IMR-90 (cell line): ENCODE measurements at regions not wholly inside any gene's neighbourhood (a gene's known extent, or its start where the extent isn't known, plus 50 kb on each side); places are given as distances from the start of the nearest gene placed in this dataset.

Experiments used
- ATAC-seq: fragments of 200-7000 bp; cut with Tn5 transposase; 2 replicates; pipeline ENCODE4 v1.9.1; 2020; ENCODE audit warnings: low read depth, mild to moderate bottlenecking, moderate library complexity
- BruUV-seq: library from RNA; stranded (reverse); fragments of 400-500 nt; replicated peaks from 2 replicates; lab custom pipeline; 2021; lab: Mats Ljungman, UMichigan
- CTCF ChIA-PET: fragments of 300-600 bp; formaldehyde crosslinking; extraction: SDS; loops from one replicate; lab custom pipeline; 2021; ENCODE audit warnings: antibody characterized with exemption; lab: Yijun Ruan, JAX
- POLR2A ChIA-PET: fragments of 300-600 bp; sonication (Branson Sonifier 250); formaldehyde crosslinking; loops from one replicate; lab custom pipeline; 2022; ENCODE audit warnings: antibody characterized with exemption; ENCODE audit not compliant: unreplicated experiment; lab: Charles Lee
- DNase-seq: peaks from one replicate; pipeline ENCODE4 v3.0.0; 2013
- H2AFZ ChIP-seq: replicated peaks from 2 replicates; pipeline ENCODE3; 2013; ENCODE audit warnings: low read length, mild to moderate bottlenecking; ENCODE audit not compliant: poor library complexity
- H2AK5ac ChIP-seq: 2 replicates; pipeline ENCODE4 v1.6.1; 2013; ENCODE audit warnings: low read depth, low read length, inconsistent platforms
- H2AK9ac ChIP-seq: replicated peaks from 2 replicates; pipeline ENCODE3; 2013; ENCODE audit warnings: mild to moderate bottlenecking, low read depth, low read length, moderate library complexity; ENCODE audit not compliant: poor library complexity
- H2BK120ac ChIP-seq: 2 replicates; pipeline ENCODE4 v1.6.1; 2013; ENCODE audit warnings: low read depth, low read length, inconsistent platforms
- H2BK15ac ChIP-seq: 3 replicates; pipeline ENCODE4 v1.6.1; 2013; ENCODE audit warnings: low read depth, low read length, inconsistent platforms
- H2BK20ac ChIP-seq: 2 replicates; pipeline ENCODE4 v1.6.1; 2013; ENCODE audit warnings: low read depth, mild to moderate bottlenecking, inconsistent platforms, low read length, moderate library complexity
- H2BK5ac ChIP-seq: 2 replicates; pipeline ENCODE4 v1.6.1; 2013; ENCODE audit warnings: mild to moderate bottlenecking, low read depth, low read length, inconsistent platforms; ENCODE audit not compliant: poor library complexity, severe bottlenecking
- H3K14ac ChIP-seq: replicated peaks from 2 replicates; pipeline ENCODE4 v1.6.1; 2013; ENCODE audit warnings: low read depth, low read length, inconsistent platforms
- H3K18ac ChIP-seq: 2 replicates; pipeline ENCODE4 v1.6.1; 2013; ENCODE audit warnings: low read depth, low read length, control low read depth
- H3K23ac ChIP-seq: 2 replicates; pipeline ENCODE4 v1.6.1; 2013; ENCODE audit warnings: low read depth, low read length, inconsistent platforms
- H3K27ac ChIP-seq: 2 replicates; pipeline ENCODE4 v1.5.1; 2013; ENCODE audit warnings: mild to moderate bottlenecking, control low read depth, low read length; ENCODE audit not compliant: insufficient read depth
- H3K27me3 ChIP-seq: 2 replicates; pipeline ENCODE4 v1.6.1; 2013; ENCODE audit warnings: low read length; ENCODE audit not compliant: control insufficient read depth, insufficient read depth
- H3K36me3 ChIP-seq: 2 replicates; pipeline ENCODE4 v1.6.1; 2013; ENCODE audit warnings: low read length, mixed read lengths; ENCODE audit not compliant: control insufficient read depth, insufficient read depth
- H3K4ac ChIP-seq: 2 replicates; pipeline ENCODE4 v1.6.1; 2013; ENCODE audit warnings: low read depth, low read length, inconsistent platforms
- H3K4me1 ChIP-seq: 2 replicates; pipeline ENCODE4 v1.6.1; 2013; ENCODE audit warnings: low read length, mixed read lengths; ENCODE audit not compliant: control insufficient read depth, insufficient read depth
- H3K4me2 ChIP-seq: 2 replicates; pipeline ENCODE4 v1.6.1; 2013; ENCODE audit warnings: low read depth, mild to moderate bottlenecking, control low read depth, low read length, moderate library complexity
- H3K4me3 ChIP-seq: 2 replicates; pipeline ENCODE4 v1.5.1; 2013; ENCODE audit warnings: low read depth, mild to moderate bottlenecking, control low read depth, low read length, moderate library complexity; ENCODE audit not compliant: insufficient read depth
- H3K56ac ChIP-seq: 2 replicates; pipeline ENCODE4 v1.6.1; 2013; ENCODE audit warnings: low read length, inconsistent platforms; ENCODE audit not compliant: insufficient read depth; ENCODE audit errors: extremely low read depth
- H3K79me1 ChIP-seq, 2 experiments: 2 replicates each; pipeline ENCODE4 v1.6.1; 2013; ENCODE audit warnings: low read length in 2 of 2, inconsistent platforms in 1 of 2, low read depth in 1 of 2
- H3K9ac ChIP-seq: 2 replicates; pipeline ENCODE4 v1.6.1; 2013; ENCODE audit warnings: low read depth, low read length, control low read depth
- H3K9me1 ChIP-seq: 2 replicates; pipeline ENCODE4 v1.6.1; 2013; ENCODE audit warnings: low read length, inconsistent platforms; ENCODE audit not compliant: insufficient read depth
- H3K9me3 ChIP-seq: 2 replicates; pipeline ENCODE4 v1.6.1; 2013; ENCODE audit warnings: low read length; ENCODE audit not compliant: control insufficient read depth, insufficient read depth
- H4K20me1 ChIP-seq: 2 replicates; pipeline ENCODE4 v1.6.1; 2013; ENCODE audit warnings: low read length, inconsistent platforms; ENCODE audit not compliant: insufficient read depth
- H4K5ac ChIP-seq: 2 replicates; pipeline ENCODE4 v1.6.1; 2013; ENCODE audit warnings: mild to moderate bottlenecking, low read depth, low read length, control low read depth
- H4K8ac ChIP-seq, 2 experiments: 2 replicates each; pipeline ENCODE4 v1.6.1; 2013; ENCODE audit warnings: low read depth in 2 of 2, low read length in 2 of 2, control low read depth in 1 of 2, inconsistent platforms in 1 of 2
- H4K91ac ChIP-seq: 2 replicates; pipeline ENCODE4 v1.6.1; 2013; ENCODE audit warnings: low read depth, low read length, inconsistent platforms; ENCODE audit not compliant: insufficient read depth
- CHD1 ChIP-seq: IDR thresholded peaks from 2 replicates; pipeline ENCODE4 v1.6.1; 2012; ENCODE audit warnings: low read depth, low read length, improper control_type of control experiment
- MAFK ChIP-seq: IDR thresholded peaks from 2 replicates; pipeline ENCODE4 v1.6.1; 2012; ENCODE audit warnings: low read depth, low read length, improper control_type of control experiment
- MAZ ChIP-seq: IDR thresholded peaks from 2 replicates; pipeline ENCODE4 v1.6.1; 2012; ENCODE audit warnings: low read depth, mild to moderate bottlenecking, low read length, improper control_type of control experiment, moderate library complexity, borderline replicate concordance
- MXI1 ChIP-seq: IDR thresholded peaks from 2 replicates; pipeline ENCODE4 v1.6.1; 2012; ENCODE audit warnings: low read depth, mild to moderate bottlenecking, low read length, moderate library complexity, borderline replicate concordance
- RAD21 ChIP-seq: IDR thresholded peaks from 2 replicates; pipeline ENCODE4 v1.6.1; 2012; ENCODE audit warnings: low read length, improper control_type of control experiment
- RCOR1 ChIP-seq: IDR thresholded peaks from 2 replicates; pipeline ENCODE4 v1.6.1; 2012; ENCODE audit warnings: mild to moderate bottlenecking, low read length, improper control_type of control experiment; ENCODE audit not compliant: insufficient replicate concordance
- WGBS, 2 experiments: methylation state at CpG; one replicate each; pipeline versions ENCODE4 v1.1.5 to v1.1.7; 2013; ENCODE audit warnings: missing lambda C conversion rate in 2 of 2; ENCODE audit not compliant: insufficient read length in 1 of 2; ENCODE audit errors: extremely low coverage in 2 of 2; 5-methylcytosine and 5-hydroxymethylcytosine counted together
- dilution Hi-C: fragments of 300-500 bp; cut with HindIII; formaldehyde crosslinking; loops from one replicate; pipeline ENCODE4 v1.14.3; 2018; ENCODE audit warnings: low sequenced_read_pairs; ENCODE audit not compliant: unreplicated experiment
- in situ Hi-C: fragments of 300-500 bp; cut with MboI; formaldehyde crosslinking; loops from 3 replicates; pipeline ENCODE4 v1.14.3; 2019; ENCODE audit warnings: low sequenced_read_pairs, inconsistent platforms, mixed read lengths
- intact Hi-C: fragments of 100-400 bp; cut with micrococcal nuclease; formaldehyde crosslinking; loops from 2 replicates; pipeline ENCODE4 v1.10.0; 2022
- TF ChIP-seq, protein P1 (sequence below): conservative IDR thresholded peaks from 2 replicates; pipeline ENCODE4 v1.5.1; 2012; ENCODE audit warnings: mild to moderate bottlenecking, low read depth, low read length, improper control_type of control experiment

DNA sequence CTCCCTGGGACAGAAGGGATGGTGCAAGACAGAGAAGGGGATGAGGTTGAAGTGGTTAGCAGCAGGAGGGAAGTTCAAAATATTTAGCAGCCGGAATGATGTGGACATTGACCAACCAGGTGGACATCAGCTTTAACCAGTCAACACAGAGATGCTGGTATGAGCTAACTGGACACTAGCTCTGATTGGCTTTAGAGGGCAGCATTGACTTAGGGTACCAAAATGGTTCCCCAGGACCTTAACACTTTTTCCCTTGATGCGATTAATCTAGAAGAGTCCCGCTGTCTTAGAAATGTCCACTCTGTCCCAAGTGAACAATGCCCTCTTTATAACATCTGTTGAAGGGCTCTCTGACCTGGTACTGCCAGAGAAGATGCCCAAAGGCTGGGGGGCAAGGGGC lies 134.0 kb upstream of the GSC start:
- Histone ChIP-seq H3K4me1 (no peaks in the 10 kb centered on the region; the same call in none of the 2 replicates), H4K8ac (peak overlapping the region in 1 of 2 experiments; percentile 58; a peak in 1 of 4 replicates), H3K9me3 (peaks cover 16% of the 10 kb centered on the region; the same call in 1 of the 2 replicates), H3K9ac (no peak overlapping the region), H3K9me1 (no peaks in the 10 kb centered on the region), H3K23ac (no peak overlapping the region), H3K27ac (peak overlapping the region; percentile 53; the same call in 1 of the 2 replicates), H2BK5ac (no peak overlapping the region), H4K91ac (peak overlapping the region; percentile 46), H3K36me3 (no peaks in the 10 kb centered on the region), H2AK5ac (no peak overlapping the region), H3K56ac (no peak overlapping the region), H2BK20ac (no peak overlapping the region), H2BK120ac (peak overlapping the region; percentile 0; the same call in 1 of the 2 replicates), H4K20me1 (no peaks in the 10 kb centered on the region), H4K5ac (no peak overlapping the region), H3K4ac (no peak overlapping the region), H3K14ac (no peak overlapping the region), H2AK9ac (no peak overlapping the region), H3K79me1 (no peaks in the 10 kb centered on the region), H3K18ac (peak overlapping the region; percentile 65; the same call in 1 of the 2 replicates), H3K4me2 (no peak overlapping the region), H3K4me3 (no peak overlapping the region), H2AFZ (no peak overlapping the region), H2BK15ac (no peak overlapping the region), H3K27me3 (no peaks in the 10 kb centered on the region)
- BruUV-seq = no TSS peak
- intact Hi-C loops (loop anchor here (5.0 kb wide), 1 partner anchor 193 kb away; no protein-coding TSS in a partner anchor), in situ Hi-C loops (no loop called here), dilution Hi-C loops (no loop called here)
- ChIA-PET POLR2A (interaction anchor here (0.6 kb wide), 1 partner anchor 33 kb away, joined by 3 read pairs; no protein-coding TSS in a partner anchor), CTCF (interaction anchor here (0.8 kb wide), 1 partner anchor 212 kb away, joined by 3 read pairs; no protein-coding TSS in a partner anchor)
- ATAC-seq (no peak), DNase-seq (no peak)
- TF ChIP-seq MAZ (no peak), RCOR1 (no peak), RAD21 (no peak), MXI1 (no peak), CHD1 (no peak), MAFK (no peak)
- TF ChIP-seq, protein P1, sequence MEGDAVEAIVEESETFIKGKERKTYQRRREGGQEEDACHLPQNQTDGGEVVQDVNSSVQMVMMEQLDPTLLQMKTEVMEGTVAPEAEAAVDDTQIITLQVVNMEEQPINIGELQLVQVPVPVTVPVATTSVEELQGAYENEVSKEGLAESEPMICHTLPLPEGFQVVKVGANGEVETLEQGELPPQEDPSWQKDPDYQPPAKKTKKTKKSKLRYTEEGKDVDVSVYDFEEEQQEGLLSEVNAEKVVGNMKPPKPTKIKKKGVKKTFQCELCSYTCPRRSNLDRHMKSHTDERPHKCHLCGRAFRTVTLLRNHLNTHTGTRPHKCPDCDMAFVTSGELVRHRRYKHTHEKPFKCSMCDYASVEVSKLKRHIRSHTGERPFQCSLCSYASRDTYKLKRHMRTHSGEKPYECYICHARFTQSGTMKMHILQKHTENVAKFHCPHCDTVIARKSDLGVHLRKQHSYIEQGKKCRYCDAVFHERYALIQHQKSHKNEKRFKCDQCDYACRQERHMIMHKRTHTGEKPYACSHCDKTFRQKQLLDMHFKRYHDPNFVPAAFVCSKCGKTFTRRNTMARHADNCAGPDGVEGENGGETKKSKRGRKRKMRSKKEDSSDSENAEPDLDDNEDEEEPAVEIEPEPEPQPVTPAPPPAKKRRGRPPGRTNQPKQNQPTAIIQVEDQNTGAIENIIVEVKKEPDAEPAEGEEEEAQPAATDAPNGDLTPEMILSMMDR = no peak
- WGBS, 2 experiments = 100% methylated on average over 1 of the region's 3 CpGs; no CpG with 5 or more reads in 1 of the 2 experiments
